AG08396 (cell line): ENCODE measurements at regions not wholly inside any gene's neighbourhood (a gene's known extent, or its start where the extent isn't known, plus 50 kb on each side); places are given as distances from the start of the nearest gene placed in this dataset.

Experiments
- DNase-seq: peaks from one replicate; pipeline ENCODE4 v3.0.0; 2012; ENCODE audit warnings: low spot score, mixed read lengths

DNA sequence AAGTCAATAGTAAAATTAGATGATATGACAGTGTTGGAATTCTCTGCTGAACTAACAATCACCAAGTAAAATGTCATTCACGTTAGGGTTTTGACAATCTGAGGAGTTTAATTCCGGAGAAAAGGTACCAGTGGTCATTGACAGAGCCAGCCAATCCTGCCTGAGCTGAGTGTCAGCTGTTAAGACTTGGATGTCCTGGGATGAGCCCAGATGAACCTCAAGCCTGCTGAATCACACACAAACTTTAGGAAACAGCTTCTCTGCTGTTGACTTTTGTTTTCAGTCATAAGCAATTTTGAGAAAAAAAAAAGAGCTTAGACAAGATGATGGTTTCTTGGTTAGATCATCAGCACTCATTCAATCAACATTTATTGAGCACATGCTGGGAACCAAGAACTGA is 600.0 kb upstream of the SLC39A10 start:
- DNase-seq: no peak

DNA sequence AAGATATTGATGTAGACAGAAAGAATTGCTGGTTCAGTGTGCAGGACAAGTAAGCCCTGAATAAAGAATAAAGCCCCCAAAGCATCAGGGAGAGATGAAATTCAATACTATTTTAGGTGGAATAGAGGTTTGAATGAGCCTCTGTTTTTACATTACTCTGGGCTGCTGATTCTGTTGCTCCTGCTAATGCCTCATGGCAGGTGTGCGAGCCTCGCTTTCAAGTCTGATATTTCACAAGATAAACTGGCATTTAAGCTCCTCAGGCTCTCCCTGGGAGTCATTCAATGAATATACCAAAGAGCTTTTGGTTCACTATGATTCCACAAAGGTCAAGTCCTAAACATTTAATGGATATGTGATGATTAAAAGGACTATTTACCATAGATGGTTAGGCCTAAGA is 601.0 kb upstream of the SLC39A10 start:
- DNase-seq: no peak

DNA sequence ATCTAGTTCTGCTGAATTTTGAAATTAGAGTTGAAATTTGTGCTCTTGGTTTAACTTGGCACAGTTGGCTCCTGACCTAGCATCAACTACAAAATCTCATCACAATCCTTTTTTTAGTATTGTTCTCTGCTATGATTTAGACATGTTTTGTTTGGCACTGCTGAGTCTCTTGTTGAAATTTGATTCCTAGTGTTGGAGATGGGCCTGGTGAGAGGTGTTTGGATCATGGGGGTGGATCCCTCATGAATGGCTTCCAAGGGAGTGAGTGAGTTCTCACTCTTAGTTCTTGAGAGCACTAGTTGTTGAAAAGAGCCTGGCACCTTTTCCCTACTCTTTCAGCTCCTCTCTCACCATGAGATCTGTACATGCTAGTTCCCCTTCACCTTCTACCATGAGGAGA is 605.6 kb upstream of the SLC39A10 start:
- DNase-seq: no peak

DNA sequence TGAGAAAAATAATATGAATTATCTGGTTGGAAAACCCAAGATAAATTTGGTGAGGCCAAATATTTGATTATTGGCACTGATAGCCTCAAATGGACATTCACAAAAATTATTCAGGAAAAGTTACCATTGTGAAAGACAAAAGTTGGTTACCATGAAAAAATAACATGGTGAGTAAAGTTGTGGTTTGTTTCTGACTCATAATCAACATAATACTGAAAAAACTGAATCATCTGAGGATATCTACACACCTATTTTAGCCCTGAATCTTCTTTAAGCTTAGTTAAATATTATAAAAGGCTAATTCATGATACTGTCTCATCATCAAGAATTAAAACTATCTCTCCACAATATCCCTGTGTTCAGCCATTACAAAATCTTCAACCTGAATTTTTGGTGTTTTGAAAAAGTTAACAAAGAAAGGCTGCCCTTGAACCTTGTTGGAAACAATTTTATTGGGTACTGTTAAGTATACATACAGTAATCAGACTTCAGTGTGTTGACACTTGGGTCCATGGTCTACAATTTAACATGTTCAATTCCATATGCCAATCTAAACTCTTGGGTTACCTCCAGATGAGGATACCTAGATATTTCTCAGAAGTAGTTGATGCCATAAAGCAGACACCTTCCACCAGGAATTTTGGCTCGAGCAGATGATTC is 607.5 kb upstream of the SLC39A10 start:
- no peak for DNase-seq

DNA sequence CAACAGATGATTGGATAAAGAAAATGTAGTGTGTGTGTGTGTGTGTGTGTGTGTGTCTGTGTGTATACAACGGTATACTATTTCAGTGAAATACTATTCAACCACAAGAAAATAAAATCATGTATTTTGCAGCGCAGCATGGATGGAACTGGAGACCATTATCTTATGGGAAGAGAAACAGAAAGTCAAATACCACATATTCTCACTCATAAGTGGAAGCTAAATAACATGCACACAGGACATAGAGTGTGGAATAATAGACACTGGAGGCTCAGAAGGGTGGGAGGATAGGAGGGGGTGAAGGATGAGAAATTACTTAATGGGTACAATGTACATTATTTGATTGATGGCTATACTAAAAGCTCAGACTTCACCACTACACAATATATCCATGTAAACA is 609.1 kb upstream of the SLC39A10 start:
- no peak for DNase-seq

DNA sequence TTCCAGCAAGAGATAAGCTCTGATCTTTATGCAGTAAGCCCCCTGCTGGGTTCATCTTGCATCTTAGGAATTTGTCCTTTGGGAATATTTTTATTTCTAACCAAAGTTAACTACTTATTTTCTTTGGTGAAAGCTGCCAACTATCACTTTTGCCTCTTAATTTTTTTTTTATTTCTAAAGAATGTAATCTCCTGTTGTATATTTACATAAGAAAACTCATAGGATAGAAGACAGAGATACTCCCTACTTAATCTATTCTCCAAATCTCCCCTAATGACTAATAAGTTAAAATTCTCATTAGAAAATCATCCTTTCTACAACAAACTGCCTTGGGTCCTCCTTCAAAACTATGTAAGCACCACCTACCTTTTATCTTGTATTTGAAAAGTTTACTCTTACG is 612.2 kb upstream of the SLC39A10 start:
- DNase-seq: no peak

DNA sequence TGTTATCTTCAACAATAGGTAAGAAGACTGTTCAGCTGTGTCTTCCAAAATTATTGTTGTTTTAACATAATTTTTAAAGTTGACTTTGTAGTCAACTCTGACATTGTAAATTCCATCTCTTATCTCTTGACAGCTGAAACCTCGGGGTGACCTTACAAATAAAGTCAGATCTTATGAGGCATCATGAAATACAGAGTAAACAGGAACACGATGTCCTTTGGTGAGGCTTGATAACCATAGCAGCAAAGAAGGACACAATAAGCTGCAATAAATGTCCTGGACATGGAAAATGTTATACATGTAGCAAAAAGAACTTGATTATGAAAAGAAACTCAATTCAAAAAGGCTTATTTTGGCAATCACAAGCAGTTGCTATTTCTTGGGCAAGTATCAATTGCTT is 618.9 kb upstream of the SLC39A10 start:
- DNase-seq: no peak

DNA sequence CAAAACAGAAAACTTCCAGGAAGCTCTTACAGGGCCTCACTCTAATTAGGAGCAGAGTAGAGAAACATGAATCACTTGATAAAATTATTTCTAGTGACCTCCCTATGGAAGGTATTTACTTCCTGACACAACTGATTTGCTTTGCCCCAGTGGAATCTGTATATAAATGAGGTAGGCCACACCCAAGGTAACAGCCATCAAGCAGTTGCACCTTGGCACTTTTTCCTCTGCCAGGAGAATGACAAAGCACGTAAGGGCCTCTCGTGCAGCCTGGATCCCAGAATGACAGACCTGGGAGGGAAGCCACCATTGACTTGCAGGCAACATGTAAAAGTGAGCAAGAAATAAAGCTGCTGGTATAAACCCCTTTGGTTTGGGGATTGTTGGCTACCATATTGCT is 620.0 kb upstream of the SLC39A10 start:
- no peak for DNase-seq

DNA sequence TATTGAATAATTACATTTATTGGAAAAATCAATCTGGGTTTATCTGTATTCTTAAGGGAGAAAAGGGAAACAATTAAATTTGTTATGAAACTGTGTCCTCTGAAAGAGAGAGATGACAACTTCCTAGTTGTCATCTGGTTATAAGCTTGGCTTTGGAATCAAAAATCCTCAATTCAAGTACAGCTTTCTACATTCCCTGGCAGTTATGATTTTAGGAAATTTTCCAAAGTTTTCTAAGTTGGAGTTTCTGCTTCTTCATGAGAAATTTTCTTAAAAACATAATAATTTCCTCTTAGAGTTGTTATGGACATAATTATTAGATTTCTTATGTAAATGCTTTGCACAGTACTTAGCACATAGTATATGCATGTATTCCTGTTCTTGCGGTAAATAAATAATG is 625.6 kb upstream of the SLC39A10 start:
- DNase-seq: no peak

DNA sequence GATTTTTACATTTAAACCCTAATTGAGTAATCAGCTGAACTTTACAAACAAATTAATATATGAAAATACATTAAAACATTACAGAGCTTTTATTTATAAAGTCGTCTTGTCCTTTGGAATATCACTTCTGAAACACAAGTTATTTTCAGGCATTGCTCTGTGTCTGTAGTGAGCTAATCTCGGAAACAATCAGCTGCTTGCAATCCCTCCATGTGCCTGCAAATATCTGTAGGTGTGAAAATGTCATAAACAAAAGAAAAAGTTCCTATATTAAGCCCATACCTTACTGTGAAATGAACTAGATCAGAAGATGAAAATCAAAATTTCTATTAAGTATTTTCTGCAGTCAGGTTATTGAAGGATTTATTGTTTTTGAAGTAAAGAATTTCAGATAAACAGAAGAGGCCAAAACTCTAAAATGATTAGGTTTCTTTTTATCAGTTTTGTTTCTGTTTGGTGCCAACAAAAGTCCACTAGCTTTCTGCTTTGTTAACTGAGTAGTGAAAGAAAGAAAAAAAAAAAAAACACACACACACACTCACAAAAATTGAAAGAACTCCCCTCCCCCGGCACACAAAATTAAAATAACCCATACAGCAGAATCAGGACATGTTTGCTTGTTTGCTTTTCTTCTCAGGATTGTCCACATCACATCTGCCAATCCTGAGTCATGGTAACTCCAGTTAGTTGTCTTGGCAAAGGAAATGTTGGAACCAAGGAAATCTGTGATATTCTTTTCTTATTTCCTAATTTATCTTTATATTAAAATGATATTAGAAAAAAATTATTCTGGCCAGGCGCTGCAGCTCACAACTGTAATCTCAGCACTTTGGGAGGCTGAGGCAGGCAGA is 627.0 kb upstream of the SLC39A10 start:
- no peak for DNase-seq

DNA sequence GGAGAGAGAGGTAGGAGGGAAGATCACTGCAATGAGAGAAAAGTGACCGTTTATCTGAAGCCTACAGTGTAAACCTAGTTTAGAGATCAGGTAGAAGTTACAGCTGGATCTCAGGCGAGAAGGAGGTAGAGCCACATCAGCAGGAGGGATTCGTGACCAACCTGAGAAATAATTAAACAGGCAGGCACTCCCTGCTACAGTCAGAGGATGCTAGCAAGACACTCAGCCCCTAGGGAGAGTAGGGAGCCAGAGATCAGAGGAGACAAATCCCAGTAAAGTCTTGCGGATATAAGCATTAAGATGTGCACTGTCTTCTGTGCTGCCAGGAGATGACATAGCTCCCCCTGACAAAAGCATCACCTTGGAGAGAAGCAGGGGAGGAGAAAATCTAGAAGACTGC is 629.1 kb upstream of the SLC39A10 start:
- DNase-seq: no peak

DNA sequence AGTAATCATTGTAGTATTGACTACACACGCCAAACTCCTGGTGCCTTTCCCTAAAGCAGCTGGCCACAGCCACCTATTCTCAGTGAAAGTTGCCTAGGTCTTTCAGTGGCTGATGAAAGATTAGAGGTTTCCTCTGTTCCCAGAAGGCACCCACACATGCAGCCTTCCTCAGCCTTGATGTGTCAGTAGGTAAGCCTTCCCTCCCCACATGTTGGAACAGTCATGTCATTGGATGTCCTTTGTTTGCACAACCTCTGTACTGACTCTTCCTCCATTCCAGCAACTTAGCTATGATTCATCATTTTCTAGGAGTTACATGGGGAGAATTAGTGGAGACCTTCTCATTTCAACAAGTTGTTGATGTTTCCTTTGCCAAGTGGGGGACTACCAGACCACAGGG is 630.8 kb upstream of the SLC39A10 start:
- DNase-seq: no peak

DNA sequence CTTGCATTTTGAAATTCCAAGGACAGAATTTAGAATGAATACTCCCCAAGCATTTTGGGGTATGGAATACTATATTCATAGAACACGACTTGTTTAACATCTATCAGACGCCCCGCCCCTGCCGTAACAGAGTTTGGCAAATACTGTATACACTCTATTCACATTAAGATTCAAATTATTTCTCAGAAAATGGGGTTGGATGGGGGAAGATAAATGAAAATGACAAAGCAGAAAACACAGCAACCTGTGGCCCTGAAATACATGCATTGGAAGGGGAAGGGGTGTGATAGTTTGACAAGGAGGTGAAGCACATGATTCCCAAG is 634.6 kb upstream of the SLC39A10 start:
- DNase-seq: no peak

DNA sequence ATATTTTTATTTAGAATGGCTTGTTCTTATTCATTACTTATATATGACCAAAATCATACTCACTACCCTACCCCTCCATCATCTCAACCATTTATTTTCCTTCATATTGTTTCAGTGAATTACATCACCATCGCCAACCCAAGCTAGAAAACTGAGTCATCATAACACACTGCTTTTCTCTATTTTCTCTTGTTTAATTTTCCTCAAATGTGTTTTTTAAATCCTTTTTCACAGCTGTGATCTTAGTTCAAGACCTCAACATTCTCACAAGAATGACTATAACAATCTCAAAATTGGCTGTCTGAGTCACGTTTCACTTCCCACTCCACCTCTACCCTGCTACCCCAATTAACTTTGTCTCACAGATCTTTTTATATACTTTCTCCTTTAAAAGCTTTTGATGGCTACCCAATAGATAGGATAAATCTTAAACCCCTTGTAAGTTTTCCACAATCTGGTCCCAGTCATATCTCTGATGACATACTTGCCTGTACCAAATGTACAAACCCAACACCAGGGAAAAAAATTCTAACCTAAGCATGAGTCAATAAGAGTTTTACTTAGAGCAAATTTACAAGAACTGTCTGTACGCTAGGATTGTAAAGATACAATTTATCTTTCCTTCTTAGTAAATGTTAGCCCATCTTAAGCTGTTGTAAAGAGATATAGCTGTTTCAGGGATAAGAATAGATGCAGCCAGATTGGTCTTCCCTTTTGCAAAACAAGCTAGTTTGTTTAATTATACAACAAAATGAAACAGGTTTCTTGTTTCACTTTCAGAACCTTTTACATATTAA is 635.1 kb upstream of the SLC39A10 start:
- no peak for DNase-seq

DNA sequence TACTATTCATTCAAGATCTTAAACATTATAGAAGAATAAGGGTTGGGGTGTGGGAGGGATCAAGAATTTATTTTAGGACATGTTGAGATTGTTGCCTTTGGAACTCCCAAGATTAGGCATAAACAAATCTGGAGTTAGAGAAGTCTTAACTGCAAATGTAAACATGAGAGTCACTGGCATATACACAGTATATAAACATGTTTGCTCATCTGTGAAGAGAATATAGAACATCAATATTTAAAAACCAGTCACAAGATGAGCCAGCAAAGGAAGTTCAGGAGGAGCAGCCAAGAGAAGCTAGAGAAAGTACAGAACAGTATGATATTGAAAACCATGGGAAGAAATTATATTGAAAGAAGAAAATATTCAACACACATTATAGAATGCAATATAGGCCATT is 638.6 kb upstream of the SLC39A10 start:
- no peak for DNase-seq

DNA sequence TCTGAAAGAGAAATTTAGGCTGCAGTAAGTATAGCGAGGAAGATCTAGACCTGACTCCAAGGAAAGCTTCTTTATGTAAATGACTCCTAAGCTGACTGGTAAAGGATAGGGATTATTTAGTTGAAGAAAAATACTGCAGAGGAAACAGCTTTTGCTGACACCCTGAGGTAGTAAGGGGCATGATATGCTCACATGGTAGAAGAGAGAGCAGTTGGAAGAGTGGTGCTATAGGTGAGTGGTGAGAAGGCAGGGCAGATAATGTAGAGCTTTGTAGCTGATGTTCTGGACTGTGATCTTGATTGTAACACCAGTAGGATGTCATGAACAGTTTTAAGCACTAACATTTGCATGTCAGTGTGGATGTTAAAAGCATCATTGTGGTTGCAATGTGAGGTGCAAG is 639.1 kb upstream of the SLC39A10 start:
- DNase-seq: no peak

DNA sequence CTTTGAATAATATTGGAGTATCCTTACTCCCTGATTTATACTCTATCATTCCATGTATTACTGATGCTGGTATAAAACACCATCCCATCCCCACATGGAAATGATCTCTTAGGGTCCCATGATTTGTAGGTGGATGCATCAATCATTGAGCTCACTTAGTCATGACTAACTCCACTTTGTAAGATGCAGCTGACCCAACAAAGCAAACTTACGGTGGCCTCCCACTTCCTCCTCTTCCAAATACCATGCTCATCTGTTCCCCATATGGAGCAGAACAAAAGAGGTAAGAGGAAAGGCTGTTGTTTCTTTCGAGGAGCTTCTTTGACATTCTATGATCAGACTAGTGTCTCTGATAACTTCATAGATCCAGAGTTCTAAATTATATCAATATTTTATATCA is 640.2 kb upstream of the SLC39A10 start:
- no peak for DNase-seq

DNA sequence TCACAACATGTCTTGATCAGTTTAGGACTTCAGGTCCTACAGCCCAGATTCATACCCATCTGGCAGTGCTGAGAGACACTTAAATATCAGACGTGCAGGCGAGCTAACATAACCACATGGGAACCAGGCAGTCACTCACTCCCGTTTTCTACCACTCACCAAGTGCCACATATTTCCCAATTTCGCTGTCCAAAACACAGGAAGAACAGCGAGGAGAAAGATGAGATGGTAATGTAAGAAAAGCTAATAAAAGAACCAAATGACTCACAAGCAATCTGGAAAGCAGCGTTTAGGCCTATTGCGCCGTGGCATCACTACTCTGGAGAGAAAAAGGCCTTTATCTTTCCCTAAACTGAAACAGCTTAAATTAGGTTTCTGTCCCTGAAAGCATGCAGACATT is 647.8 kb upstream of the SLC39A10 start:
- DNase-seq: peak; percentile 26

DNA sequence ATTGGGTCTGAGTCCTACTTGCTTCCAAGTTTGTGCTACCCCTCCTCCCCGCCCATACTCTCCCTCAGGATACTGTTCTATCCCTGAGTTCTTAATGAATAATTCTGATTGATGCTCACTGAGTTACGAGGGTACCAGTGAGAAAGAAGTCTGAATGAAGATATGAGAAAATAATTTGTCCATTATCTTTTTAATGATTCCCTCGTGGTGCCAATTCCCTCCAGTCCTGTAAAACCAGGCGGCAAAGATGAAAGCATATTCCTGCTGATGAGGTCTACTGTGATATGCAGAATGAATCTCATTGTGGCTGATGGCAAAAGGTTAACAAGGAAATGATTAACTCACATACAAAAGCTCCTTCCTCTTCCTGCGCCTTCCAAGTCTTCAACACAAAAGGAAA is 650.2 kb upstream of the SLC39A10 start:
- no peak for DNase-seq

DNA sequence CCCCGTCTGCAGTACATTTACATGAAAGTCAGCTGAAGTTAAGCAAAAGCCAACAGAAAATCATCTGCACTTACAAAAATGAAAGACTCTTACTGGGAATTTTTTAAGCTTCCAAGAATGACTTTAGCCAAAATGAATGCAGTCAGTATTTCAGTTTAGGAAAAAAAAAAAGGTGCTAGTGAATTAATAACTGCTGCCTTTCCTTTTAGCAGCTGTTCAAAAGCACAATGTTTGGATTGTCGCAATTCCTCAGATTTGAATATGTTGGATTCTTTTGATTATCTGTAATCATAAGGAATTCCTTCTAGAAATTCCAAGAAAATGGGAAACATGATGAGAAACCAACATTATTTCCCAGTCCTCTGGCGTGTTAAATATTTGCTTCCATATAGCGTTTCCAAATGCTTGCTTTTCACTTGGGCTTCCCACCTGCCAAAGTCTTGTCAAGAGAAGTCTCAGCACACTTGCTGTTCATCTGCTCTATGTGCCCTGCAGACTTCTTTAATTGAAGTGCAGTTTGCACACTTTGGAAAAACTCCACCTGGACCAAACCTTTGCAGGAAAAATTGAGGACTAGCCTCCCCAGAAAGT is 653.0 kb upstream of the SLC39A10 start:
- no peak for DNase-seq

DNA sequence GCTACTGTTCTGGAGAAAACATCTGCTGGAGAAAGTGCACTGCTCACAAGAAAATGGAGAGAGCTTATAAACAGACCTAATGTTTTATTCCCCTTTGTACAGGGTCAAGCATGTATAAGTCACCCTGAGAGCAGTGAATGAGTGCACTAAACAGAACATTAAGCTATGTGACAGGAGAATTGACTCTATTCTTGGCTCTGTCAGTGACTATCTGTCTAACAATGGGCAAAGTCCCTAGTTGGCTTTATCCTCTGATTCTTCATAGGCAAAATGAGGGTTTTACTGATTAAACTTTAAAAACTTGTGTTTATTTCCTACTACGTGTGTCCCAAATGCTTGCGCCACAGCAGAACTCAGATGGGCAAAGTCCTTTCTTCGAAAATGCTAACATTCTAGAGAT is 655.1 kb upstream of the SLC39A10 start:
- DNase-seq: no peak

DNA sequence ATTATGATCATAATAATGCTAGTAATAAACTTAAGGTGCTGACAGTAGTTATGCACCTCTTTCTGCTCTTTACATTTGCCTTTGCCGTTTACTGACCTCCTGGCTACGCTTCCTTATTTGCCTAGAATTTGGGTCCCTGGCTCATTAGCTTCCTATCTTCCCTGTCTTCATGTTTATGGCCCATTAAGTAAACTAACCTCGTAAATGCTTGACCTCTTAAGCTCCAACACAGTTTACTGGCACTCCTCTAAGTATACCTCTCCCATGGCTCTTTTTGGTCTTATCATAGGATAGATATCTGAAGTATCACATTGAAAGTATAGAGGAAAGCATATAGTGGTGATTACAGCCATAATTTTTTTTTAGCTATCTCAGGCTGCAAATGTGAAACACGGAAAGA is 657.3 kb upstream of the SLC39A10 start:
- DNase-seq: no peak

DNA sequence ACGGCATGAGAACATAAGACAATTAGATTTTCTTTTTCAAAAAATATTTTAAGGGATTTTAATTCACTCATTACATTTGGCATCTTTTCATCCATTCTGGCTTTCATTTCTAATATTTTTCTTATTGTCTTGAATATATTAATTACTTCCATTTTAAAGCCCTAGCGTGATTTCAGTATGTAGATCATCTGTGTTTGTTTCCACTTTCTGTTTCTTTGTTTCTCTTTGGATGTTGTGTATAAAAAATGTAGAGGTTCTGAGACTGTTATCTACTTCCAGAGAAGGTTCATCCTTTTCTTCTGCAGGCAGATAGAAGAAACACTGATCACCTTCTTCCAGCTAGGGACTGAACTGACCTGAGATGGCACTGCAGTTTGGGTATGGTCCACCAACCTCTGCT is 664.4 kb upstream of the SLC39A10 start:
- DNase-seq: no peak
